DND-41 (cell line): ENCODE measurements at regions not wholly inside any gene's neighbourhood (a gene's known extent, or its start where the extent isn't known, plus 50 kb on each side); places are given as distances from the start of the nearest gene placed in this dataset.

Source experiments
- CTCF ChIP-seq: IDR thresholded peaks from 2 replicates; pipeline ENCODE4 v1.5.1; 2012; ENCODE audit warnings: borderline replicate concordance, low read length, moderate library complexity, mild to moderate bottlenecking; ENCODE audit not compliant: poor library complexity, severe bottlenecking; ENCODE audit errors: extremely low read depth
- EZH2 ChIP-seq: IDR thresholded peaks from 3 replicates; pipeline ENCODE4 v1.6.1; 2012; ENCODE audit warnings: borderline replicate concordance, low read depth, mild to moderate bottlenecking, moderate library complexity, low read length, inconsistent platforms; ENCODE audit not compliant: severe bottlenecking

GRCh38 chr10:84770824-84771223, 442.4 kb downstream of the CCSER2 start:
- no peak for TF ChIP-seq CTCF
- TF ChIP-seq EZH2: no peak
